Heart left ventricle (tissue), 16 donors: ENCODE measurements at regions not wholly inside any gene's neighbourhood (a gene's known extent, or its start where the extent isn't known, plus 50 kb on each side); places are given as distances from the start of the nearest gene placed in this dataset.

Experiments
- ATAC-seq, 4 donors: fragments of 200-7000 bp; cut with Tn5 transposase; one replicate each; pipeline ENCODE4 v1.9.1; 2020 to 2022; ENCODE audit warnings: moderate library complexity in 4 of 4, mild to moderate bottlenecking in 3 of 4, moderate number of reproducible peaks in 1 of 4
- DNase-seq, 5 donors: peaks; one replicate each; pipeline ENCODE4 v3.0.0-alpha.2; 2020
- H3K27ac ChIP-seq, 12 donors: fragments of 200-600 bp; sonication (generic) in 4 of 12; one replicate each; pipeline versions ENCODE4 v1.5.0 to v1.8.0; 2016 to 2022; ENCODE audit warnings: mild to moderate bottlenecking in 2 of 12
- H3K27me3 ChIP-seq, 9 donors: fragments of 200-600 bp; sonication (generic) in 2 of 9; one replicate each; pipeline versions ENCODE4 v1.5.1 to v1.8.0; 2016 to 2022; ENCODE audit warnings: mild to moderate bottlenecking in 3 of 9
- H3K36me3 ChIP-seq, 9 donors: fragments of 200-600 bp; sonication (generic) in 2 of 9; one replicate each; pipeline versions ENCODE4 v1.5.0 to v1.8.0; 2018 to 2022; ENCODE audit warnings: mild to moderate bottlenecking in 2 of 9
- H3K4me1 ChIP-seq, 12 donors: fragments of 200-600 bp; sonication (generic) in 4 of 12; one replicate each; pipeline versions ENCODE4 v1.5.0 to v1.8.0; 2016 to 2022; ENCODE audit warnings: mild to moderate bottlenecking in 3 of 12
- H3K4me3 ChIP-seq, 12 donors: fragments of 200-600 bp; sonication (generic) in 4 of 12; one replicate each; pipeline versions ENCODE4 v1.5.0 to v1.8.0; 2017 to 2022; ENCODE audit warnings: mild to moderate bottlenecking in 9 of 12, moderate library complexity in 4 of 12
- H3K9me3 ChIP-seq, 12 donors: fragments of 200-600 bp; sonication (generic) in 4 of 12; one replicate each; pipeline versions ENCODE4 v1.5.0 to v1.8.0; 2016 to 2022; ENCODE audit warnings: mild to moderate bottlenecking in 1 of 12
- CTCF ChIP-seq, 12 donors: fragments of 200-600 bp; sonication (generic) in 4 of 12; IDR thresholded peaks; one replicate each; pipeline versions ENCODE4 v1.5.0 to v1.8.0; 2018 to 2022; ENCODE audit warnings: antibody characterized with exemption in 12 of 12, mild to moderate bottlenecking in 5 of 12
- POLR2A ChIP-seq, 2 donors: fragments of 450-650 bp; IDR thresholded peaks; one replicate each; pipeline ENCODE4 v1.6.1; 2017; ENCODE audit warnings: antibody characterized with exemption in 2 of 2, mild to moderate bottlenecking in 2 of 2, moderate library complexity in 2 of 2
- WGBS, 4 donors: extraction: QIAGEN DNeasy Blood & Tissue Kit in 2 of 4; methylation state at CpG; one replicate each; pipeline versions ENCODE4 v1.1.5 to v1.1.7; 2013 to 2018; 5-methylcytosine and 5-hydroxymethylcytosine counted together
- intact Hi-C, 10 donors: fragments of 100-400 bp; cut with DNase I; formaldehyde crosslinking; loops; one replicate each; pipeline versions ENCODE4 v1.11.1 to v1.14.2; 2022
- donor health status: ischemic (EF 13 %, LVEDD 7.1; RV severe dilation, severe dysfunction).
- donor health status: healthy with polysubstance abuse.
- donor health status: DM: no; HTN: yes; CAD: no.
- donor health status: DM: no; HTN: no; CAD: no.
- donor health status: ischemic (EF 25% LVEDD 6.9; RV normal size, moderate dysfunction).
- donor health status: ischemic (EF 25% LVEDD 5.7; RV mildly dilated, moderate dysfunction).
- donor health status: healthy.
- donor health status: DM: yes; HTN: yes; CAD: no.
- donor health status: ischemic (EF 35%, LVEDD 5.7; RV mildly dilated, moderate dysfunction).
- donor health status: nonischemic (EF 11% LVEDD 7.7; RV severe dilation, severe dysfunction).
- donor health status: DM: yes; HTN: yes; CAD: no.
- donor health status: PGD.
- donor health status: ischemic (EF 29% LVEDD 5.4; RV normal size, mild dysfunction).
- donor health status: nonischemic (EF 23%, LVEDD 6.1; RV moderate dilation, normal function).

- Histone ChIP-seq H3K27me3 (no peaks in the 10 kb centered on the region), H3K4me1 (no peaks in the 10 kb centered on the region), H3K27ac (no peak overlapping the region), H3K9me3 (peaks cover 0 to 13% (median 1%) of the 10 kb centered on the region in 12 donors), H3K4me3 (no peak overlapping the region), H3K36me3 (no peaks in the 10 kb centered on the region)
- no peak for ATAC-seq
- DNase-seq = no peak
- TF ChIP-seq POLR2A (IDR thresholded peaks at IDR 0.05) (no peak), CTCF (IDR thresholded peaks at IDR 0.05) (no peak)
- 67 to 86% (median 78%) methylated on average over 1 of the region's 1 CpG for WGBS, 4 donors
- intact Hi-C loops = no loop called here
Measured at GRCh38 chr11:90564531-90564930, 341.7 kb upstream of the CHORDC1 start.

- no peaks in the 10 kb centered on the region for H3K27me3 ChIP-seq
- peaks cover 0 to 20% (median 3%) of the 10 kb centered on the region in 12 donors for H3K9me3 ChIP-seq
- no peak overlapping the region for H3K4me3 ChIP-seq
- no peaks in the 10 kb centered on the region for H3K36me3 ChIP-seq
- TF ChIP-seq CTCF (IDR thresholded peaks at IDR 0.05) = no peak
- TF ChIP-seq POLR2A (IDR thresholded peaks at IDR 0.05) = no peak
- intact Hi-C loops = no loop called here
- 88 to 94% (median 89%) methylated on average over 2 to 4 of the region's 4 CpGs for WGBS, 4 donors
- peaks cover 0 to 5% (median 0%) of the 10 kb centered on the region in 12 donors for H3K4me1 ChIP-seq
- no peak overlapping the region for H3K27ac ChIP-seq
- DNase-seq (peak in 1 of 5 donors; percentile 52), ATAC-seq (no peak)
Measured at GRCh38 chr11:90558328-90558865, 335.5 kb upstream of the CHORDC1 start.

GRCh38 chr11:90556606-90557005 is 333.8 kb upstream of the CHORDC1 start:
- intact Hi-C loops = no loop called here
- TF ChIP-seq CTCF (IDR thresholded peaks at IDR 0.05) = no peak
- no peak for TF ChIP-seq POLR2A (IDR thresholded peaks at IDR 0.05)
- peaks cover 0 to 5% (median 0%) of the 10 kb centered on the region in 12 donors for H3K4me1 ChIP-seq
- no peak overlapping the region for H3K4me3 ChIP-seq
- H3K36me3 ChIP-seq = no peaks in the 10 kb centered on the region
- peak; percentile 93 to 99 (median 98) for ATAC-seq
- no peak for DNase-seq
- H3K9me3 ChIP-seq = peaks cover 0 to 20% (median 3%) of the 10 kb centered on the region in 12 donors
- WGBS, 4 donors = 21 to 31% (median 25%) methylated on average over 4 of the region's 4 CpGs
- peak overlapping the region in 5 of 12 donors; percentile 0 to 47 (median 28) for H3K27ac ChIP-seq
- no peaks in the 10 kb centered on the region for H3K27me3 ChIP-seq

- WGBS, 4 donors = 38 to 50% (median 47%) methylated on average over 1 of the region's 1 CpG
- TF ChIP-seq CTCF (IDR thresholded peaks at IDR 0.05) = no peak
- TF ChIP-seq POLR2A (IDR thresholded peaks at IDR 0.05) = no peak
- H3K4me3 ChIP-seq = no peak overlapping the region
- no peak for DNase-seq
- H3K27ac ChIP-seq = peak overlapping the region in 4 of 12 donors; percentile 0 to 47 (median 30)
- H3K9me3 ChIP-seq = peaks cover 0 to 18% (median 3%) of the 10 kb centered on the region in 12 donors
- ATAC-seq = no peak
- no peaks in the 10 kb centered on the region for H3K27me3 ChIP-seq
- intact Hi-C loops = no loop called here
- H3K36me3 ChIP-seq = no peaks in the 10 kb centered on the region
- H3K4me1 ChIP-seq = peaks cover 0 to 5% (median 0%) of the 10 kb centered on the region in 12 donors
Measured at GRCh38 chr11:90556026-90556425, 333.2 kb upstream of the CHORDC1 start.
